ENCODE measurements at regions not wholly inside any gene's neighbourhood (a gene's known extent, or its start where the extent isn't known, plus 50 kb on each side); places are given as distances from the start of the nearest gene placed in this dataset.

DNA sequence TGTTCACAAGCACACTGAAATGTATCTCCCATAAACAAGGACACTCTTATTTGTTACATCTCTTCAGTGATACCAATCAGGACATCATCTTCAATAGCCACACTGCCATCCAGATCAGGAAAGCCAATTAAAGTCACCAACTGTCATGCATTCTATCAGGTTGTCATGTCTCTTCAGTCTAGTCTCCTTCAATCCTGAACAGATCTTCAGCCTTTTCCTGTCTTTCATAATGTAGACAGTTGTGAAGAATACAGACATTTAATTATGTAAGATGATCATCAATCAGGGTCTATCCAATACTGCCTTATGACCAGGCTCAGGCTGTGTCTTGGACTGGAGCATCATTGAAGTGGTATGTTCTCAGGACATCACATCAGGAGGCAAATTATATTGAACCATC lies 419.8 kb upstream of the SMC2 start:
- H3K27ac ChIP-seq: no peak overlapping the region
- H3K36me3 ChIP-seq (replicated peaks in 1 of 2): no peaks in the 10 kb centered on the region
- DNase-seq: no peak
- no peaks in the 10 kb centered on the region for H3K4me1 ChIP-seq (replicated peaks in 1 of 2)
- no peaks in the 10 kb centered on the region for H3K9me3 ChIP-seq (replicated peaks in 1 of 3)
- H3K27me3 ChIP-seq: no peaks in the 10 kb centered on the region
- H3K4me3 ChIP-seq: no peak overlapping the region
- no peak for TF ChIP-seq CTCF (IDR thresholded peaks at IDR 0.05)
- no peak for TF ChIP-seq POLR2A (IDR thresholded peaks at IDR 0.05)
- intact Hi-C loops (cut with DNase I): no loop called here

GRCh38 chr9:103680581-103680980 lies 413.5 kb upstream of the SMC2 start:
- intact Hi-C loops (cut with DNase I): no loop called here

DNA sequence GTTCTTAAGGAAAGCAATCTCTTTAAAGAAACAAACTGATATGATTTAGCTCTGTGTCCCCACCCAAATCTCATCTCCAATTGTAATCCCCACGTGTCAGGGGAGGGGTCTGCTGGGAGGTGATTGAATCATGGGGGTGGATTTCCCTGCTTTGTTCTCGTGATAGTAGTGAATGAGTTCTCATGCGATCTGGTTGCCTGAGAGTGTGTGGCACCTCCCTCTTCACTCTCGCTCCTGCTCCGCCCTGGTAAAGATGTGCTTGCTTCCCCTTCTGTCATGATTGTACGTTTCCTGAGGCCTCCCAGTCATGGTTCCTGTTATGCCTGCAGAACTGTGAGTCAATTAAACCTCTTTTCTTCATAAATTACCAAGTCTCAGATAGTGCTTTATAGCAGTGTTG lies 412.7 kb upstream of the SMC2 start:
- H3K27ac ChIP-seq: no peak overlapping the region
- intact Hi-C loops (cut with DNase I): no loop called here
- no peaks in the 10 kb centered on the region for H3K36me3 ChIP-seq (replicated peaks in 1 of 2)
- H3K4me1 ChIP-seq (replicated peaks in 1 of 2): no peaks in the 10 kb centered on the region
- DNase-seq: no peak
- no peak for TF ChIP-seq CTCF (IDR thresholded peaks at IDR 0.05)
- TF ChIP-seq POLR2A (IDR thresholded peaks at IDR 0.05): no peak
- 53 to 60% (median 56%) methylated on average over 6 of the region's 6 CpGs for WGBS, 4 donors
- H3K9me3 ChIP-seq (replicated peaks in 1 of 3): no peaks in the 10 kb centered on the region
- no peaks in the 10 kb centered on the region for H3K27me3 ChIP-seq
- no peak overlapping the region for H3K4me3 ChIP-seq

More at GRCh38 chr9:103680581-103680980, 413.5 kb upstream of the SMC2 start:
- H3K27me3 ChIP-seq: no peaks in the 10 kb centered on the region
- no peaks in the 10 kb centered on the region for H3K4me1 ChIP-seq (replicated peaks in 1 of 2)
- H3K27ac ChIP-seq: no peak overlapping the region
- H3K4me3 ChIP-seq: no peak overlapping the region
- TF ChIP-seq CTCF (IDR thresholded peaks at IDR 0.05) (no peak), POLR2A (IDR thresholded peaks at IDR 0.05) (no peak)
- no peaks in the 10 kb centered on the region for H3K9me3 ChIP-seq (replicated peaks in 1 of 3)
- H3K36me3 ChIP-seq (replicated peaks in 1 of 2): no peaks in the 10 kb centered on the region
- no peak for DNase-seq

DNA sequence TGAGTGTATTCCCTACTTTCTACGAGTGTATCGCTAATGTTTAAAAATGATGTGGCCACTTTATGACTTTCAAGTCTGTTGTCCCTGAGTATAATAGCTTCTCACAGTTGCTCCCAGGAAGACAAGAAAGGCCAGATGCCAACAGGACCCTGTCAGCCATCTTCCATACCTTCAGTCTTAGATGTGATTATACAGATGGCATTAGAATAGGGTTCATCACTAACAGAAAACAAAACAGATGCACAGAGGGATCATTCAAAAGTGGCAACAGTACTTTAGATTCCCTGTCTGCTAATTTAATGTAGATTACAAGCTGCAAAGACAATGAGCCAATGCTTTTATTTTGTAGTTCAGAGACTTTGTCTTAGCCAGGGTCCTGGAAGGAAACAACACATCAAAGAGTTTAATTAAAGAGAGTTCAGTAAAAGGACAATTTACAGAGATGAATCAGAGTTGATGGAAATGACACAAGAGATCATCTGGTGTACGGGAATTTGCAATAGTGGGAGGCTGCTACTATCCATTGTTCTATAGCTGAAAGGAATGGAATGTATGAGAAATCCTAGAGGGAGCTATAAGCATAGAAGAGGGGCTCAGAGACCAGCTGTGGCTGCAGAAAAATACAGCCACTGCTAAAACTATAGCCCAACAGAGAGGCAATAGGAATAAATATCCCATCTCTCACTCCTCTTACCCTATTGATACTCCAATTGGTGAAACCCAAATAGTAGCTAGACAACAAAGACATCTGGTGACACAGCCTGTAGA lies 393.7 kb upstream of the SMC2 start:
- Histone ChIP-seq H3K27ac (no peak overlapping the region), H3K27me3 (no peaks in the 10 kb centered on the region), H3K4me1 (replicated peaks in 1 of 2) (no peaks in the 10 kb centered on the region), H3K36me3 (replicated peaks in 1 of 2) (no peaks in the 10 kb centered on the region), H3K9me3 (replicated peaks in 1 of 3) (no peaks in the 10 kb centered on the region), H3K4me3 (no peak overlapping the region)
- DNase-seq: no peak
- no peak for TF ChIP-seq CTCF (IDR thresholded peaks at IDR 0.05)
- TF ChIP-seq POLR2A (IDR thresholded peaks at IDR 0.05): no peak
- WGBS, 4 donors: 73 to 82% (median 78%) methylated on average over 3 of the region's 3 CpGs
- intact Hi-C loops (cut with DNase I): no loop called here

Data from adrenal gland (tissue), 9 donors.